ENCODE measurements at regions not wholly inside any gene's neighbourhood (a gene's known extent, or its start where the extent isn't known, plus 50 kb on each side); places are given as distances from the start of the nearest gene placed in this dataset.

- no peak for TF ChIP-seq USF2 (IDR thresholded peaks at IDR 0.05)
- TF ChIP-seq, protein P1, sequence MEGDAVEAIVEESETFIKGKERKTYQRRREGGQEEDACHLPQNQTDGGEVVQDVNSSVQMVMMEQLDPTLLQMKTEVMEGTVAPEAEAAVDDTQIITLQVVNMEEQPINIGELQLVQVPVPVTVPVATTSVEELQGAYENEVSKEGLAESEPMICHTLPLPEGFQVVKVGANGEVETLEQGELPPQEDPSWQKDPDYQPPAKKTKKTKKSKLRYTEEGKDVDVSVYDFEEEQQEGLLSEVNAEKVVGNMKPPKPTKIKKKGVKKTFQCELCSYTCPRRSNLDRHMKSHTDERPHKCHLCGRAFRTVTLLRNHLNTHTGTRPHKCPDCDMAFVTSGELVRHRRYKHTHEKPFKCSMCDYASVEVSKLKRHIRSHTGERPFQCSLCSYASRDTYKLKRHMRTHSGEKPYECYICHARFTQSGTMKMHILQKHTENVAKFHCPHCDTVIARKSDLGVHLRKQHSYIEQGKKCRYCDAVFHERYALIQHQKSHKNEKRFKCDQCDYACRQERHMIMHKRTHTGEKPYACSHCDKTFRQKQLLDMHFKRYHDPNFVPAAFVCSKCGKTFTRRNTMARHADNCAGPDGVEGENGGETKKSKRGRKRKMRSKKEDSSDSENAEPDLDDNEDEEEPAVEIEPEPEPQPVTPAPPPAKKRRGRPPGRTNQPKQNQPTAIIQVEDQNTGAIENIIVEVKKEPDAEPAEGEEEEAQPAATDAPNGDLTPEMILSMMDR (IDR thresholded peaks at IDR 0.05): no peak
- TF ChIP-seq EP300 (IDR thresholded peaks at IDR 0.05): no peak
- no peak for TF ChIP-seq MYC (IDR thresholded peaks at IDR 0.05; ENCODE audit: borderline replicate concordance, low read length)
- TF ChIP-seq RAD21 (conservative IDR thresholded peaks at IDR 0.05 in 1 of 2, IDR thresholded peaks at IDR 0.05 in 1 of 2): no peak
Observed at GRCh38 chr5:8851101-8851500, 694.8 kb downstream of the SEMA5A start.
